Left kidney (tissue), 1 donor: ENCODE measurements at regions not wholly inside any gene's neighbourhood (a gene's known extent, or its start where the extent isn't known, plus 50 kb on each side); places are given as distances from the start of the nearest gene placed in this dataset.
"Not testable (repeated sequence)": the region's sequence is repeated elsewhere in the genome, so short reads cannot be mapped to it uniquely, and the experiment has no call there.

ENCODE experiments used
- DNase-seq: peaks from one replicate; pipeline ENCODE4 v3.0.0-alpha.2; 2013

- no peak for DNase-seq
Measured at GRCh38 chrX:128759745-128760144, 707.5 kb upstream of the ACTRT1 start.

DNA sequence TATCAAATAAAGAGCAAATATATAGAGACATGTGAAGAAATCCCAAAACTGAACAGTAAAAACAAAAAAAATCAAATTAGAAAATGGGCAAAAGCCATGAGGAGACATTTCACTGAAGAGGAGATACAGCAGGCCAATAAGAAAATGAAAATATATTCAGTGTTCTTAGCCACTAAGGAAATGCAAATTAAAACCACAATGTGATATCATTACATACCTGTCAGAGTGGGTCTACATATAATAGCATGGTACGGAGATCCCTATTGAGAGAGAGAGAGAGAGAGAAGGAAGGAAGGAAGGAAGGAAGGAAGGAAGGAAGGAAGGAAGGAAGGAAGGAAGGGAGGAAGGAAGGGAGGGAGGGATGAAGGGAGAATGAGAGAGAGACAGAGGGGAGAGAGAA lies 707.0 kb upstream of the ACTRT1 start:
- DNase-seq: no peak

DNA sequence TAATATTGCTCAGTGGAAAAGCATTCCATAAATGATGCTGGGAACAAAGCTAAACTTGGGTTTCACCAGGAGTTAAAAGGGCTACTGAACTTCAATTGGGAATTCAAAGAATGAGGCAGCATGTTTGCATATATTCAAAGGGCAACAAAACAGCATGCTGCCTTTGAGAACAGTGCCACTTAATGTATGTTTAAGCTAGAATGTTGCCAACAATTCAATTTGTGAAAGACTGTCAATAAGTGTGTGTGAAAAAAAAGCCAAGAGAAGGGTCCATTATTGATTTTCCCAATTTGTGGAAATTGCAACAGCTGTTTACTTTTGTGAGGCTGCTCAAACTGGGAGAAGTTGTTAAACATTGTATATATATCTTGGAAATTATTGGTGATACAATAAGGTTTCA lies 701.9 kb upstream of the ACTRT1 start:
- DNase-seq: no peak

DNA sequence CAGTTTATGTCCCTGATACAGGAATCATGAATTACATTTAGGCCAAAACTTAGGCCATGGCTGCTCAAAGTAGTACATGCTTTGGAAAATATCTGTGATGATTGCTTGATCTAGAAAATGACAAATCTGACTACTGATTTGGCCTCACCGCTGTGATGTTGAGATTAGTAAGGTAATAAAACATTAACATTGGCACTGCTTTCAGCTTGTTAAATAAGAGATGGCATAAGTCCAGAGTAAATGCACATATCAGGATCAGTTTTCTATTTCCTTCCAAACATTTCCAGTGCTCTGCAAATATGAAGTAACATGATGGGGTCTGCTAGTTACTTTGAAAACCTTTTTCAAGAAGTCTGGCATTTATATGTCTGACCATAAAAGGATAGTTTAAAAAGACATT lies 687.3 kb upstream of the ACTRT1 start:
- no peak for DNase-seq

DNA sequence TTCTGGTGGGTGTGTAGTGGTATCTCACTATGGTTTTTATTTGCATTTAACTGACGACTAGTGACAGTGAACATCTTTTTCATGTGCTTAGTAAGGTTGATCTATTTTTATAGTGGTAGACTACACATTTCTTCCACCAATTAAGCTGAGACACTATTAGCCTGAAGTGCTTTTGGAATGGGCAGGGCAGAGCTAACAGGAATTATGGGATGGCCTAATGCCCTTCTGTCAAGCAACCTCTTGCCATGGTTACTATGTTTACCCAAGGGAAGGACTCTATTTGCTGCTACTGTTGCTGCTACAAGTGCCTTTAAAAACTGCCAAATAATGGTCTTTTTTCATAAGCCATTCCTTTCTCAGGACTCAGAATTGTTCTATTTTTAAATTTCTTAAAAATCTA lies 676.7 kb upstream of the ACTRT1 start:
- DNase-seq: no peak

DNA sequence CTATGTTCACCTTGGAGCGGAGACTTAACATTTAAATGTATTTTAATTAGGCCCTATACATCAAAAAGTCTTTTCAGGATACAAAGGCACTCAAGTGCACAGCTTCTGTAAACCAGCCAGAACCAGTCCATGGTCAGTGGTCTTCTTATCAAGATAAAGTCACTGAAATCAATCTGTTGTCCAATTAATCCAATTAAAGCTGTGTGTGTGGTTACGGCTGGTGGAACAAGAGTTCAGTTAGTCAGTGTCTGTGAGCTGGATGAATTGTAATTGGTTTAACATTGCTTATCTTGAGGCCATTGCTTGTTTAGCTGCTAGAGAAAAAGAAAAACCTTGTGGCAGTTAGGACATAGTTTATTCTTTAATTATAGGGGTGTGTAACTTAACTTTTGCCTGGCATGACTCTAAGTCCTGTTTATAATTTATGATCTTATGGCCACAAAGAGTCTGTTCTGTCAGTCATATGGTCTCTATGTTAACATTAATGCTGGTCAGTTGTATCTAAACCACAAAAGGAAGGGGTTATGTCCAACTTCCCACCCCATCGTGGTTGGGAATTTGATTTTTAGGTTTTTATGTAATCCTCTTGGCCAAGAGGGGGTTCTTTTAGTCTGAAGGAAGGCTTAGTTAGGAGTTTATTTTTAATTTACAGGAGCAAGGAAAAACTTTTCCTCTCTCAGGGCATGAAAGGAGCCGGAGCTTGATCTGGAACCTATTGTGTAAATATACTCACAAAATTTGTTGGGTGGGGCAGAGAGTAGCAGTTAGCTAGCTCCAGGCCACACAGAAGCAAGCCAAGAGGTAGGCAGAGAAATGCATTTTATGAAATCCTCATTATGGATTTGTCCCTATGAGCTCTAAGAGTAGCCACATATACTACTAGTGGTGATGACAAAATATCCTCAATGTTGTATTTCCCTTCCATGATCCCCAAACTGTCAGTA lies 665.7 kb upstream of the ACTRT1 start:
- DNase-seq: no peak

DNA sequence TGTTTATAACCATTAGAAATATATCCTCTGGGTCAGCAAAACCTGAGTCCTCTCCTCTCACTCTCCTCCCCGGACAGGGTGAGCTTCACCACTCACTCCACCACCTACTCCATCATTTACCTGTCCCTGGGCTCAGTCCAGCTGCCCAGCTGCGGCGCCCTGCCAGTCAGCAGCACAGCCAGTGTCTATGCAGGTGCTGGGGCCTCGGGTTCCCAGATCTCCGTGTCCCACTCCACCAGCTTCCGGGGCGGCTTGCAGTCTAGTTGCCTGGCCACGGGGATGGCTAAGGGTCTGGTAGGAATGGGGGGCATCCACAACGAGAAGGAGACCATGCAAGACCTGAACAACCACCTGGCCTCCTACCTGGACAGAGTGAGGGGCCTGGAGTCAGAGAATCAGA lies 662.2 kb upstream of the ACTRT1 start:
- no peak for DNase-seq

GRCh38 chrX:128699716-128700285 lies 647.6 kb upstream of the ACTRT1 start:
- DNase-seq: no peak

DNA sequence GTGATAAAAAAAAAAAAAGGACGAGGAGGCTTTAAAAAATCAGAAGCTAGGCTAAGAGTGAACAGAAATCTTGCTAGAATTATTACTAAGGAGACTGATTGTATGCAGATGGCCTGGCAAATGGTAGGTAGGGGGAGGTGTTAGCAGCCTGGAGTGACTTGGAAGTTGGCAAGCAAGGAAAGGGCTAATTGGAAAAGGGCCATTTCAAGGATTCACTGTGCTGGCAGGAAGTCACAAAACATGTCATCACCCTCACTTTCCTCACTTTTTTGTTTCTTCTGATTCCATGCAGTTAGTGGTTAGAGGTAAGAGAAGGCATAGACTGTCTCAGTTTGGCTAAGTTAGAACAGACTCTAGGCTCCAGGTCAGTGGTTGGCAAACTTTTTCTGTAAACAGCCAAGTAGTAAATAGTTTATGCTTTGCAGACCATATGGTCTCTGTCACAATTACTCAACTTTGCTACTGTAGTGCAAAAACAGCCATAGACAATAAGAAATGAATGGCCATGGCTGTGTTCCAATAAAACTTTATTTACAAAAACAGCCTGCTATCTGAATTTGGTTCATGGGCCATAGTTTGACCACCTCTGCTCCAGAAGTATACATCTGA lies 646.5 kb upstream of the ACTRT1 start:
- no peak for DNase-seq

GRCh38 chrX:128691872-128692271 lies 639.7 kb upstream of the ACTRT1 start:
- no peak for DNase-seq

GRCh38 chrX:128685387-128685786 lies 633.2 kb upstream of the ACTRT1 start:
- no peak for DNase-seq

DNA sequence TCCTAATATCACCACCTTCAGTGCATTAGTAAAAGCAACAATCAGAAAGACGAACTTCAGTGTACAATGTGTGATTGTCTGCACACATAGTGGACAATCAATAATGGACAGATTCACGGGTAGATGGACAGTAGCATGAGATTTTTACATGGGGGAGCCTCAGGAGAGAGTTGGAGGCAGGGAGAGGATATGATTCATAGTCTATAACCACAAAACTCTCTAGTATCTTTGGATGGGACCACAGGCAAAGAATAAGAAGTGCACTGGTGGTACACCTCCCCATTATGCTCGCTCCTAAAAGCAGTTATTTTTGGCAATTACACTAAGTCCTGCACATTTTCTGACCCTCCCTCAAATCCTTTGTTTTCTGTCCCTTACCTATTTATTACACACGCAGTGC lies 624.4 kb upstream of the ACTRT1 start:
- no peak for DNase-seq

DNA sequence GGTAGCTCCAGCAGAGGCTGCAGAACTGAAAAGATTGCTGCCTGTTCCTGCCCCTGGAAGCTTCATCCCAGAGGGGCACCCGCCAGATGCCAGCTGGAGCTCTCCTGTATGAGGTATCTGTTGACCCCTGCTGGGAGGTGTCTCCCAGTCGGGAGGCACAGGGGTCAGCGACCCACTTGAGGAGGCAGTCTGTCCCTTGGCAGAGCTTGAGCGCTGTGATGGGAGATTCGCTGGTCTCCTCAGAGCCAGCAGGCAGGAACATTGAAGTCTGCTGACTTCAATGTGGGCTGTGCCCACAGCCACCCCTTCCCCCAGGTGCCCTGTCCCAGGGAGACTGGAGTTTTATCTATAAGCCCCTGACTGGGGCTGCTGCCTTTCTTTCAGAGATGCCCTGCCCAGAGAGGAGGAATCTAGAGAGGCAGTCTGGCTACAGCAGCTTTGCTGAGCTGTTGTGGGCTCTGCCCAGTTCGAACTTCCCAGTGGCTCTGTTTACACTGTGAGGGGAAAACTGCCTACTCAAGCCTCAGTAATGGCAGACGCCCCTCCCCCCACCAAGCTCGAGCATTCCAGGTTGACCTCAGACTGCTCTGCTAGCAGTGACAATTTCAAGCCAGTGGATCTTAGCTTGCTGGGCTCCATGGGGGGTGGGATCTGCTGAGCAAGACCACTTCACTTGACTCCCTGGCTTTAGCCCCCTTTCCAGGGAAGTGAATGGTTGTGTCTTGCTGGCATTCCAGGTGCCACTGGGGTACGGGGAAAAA lies 622.3 kb upstream of the ACTRT1 start:
- DNase-seq: not testable (repeated sequence)

GRCh38 chrX:128664211-128664610 lies 612.0 kb upstream of the ACTRT1 start:
- no peak for DNase-seq

DNA sequence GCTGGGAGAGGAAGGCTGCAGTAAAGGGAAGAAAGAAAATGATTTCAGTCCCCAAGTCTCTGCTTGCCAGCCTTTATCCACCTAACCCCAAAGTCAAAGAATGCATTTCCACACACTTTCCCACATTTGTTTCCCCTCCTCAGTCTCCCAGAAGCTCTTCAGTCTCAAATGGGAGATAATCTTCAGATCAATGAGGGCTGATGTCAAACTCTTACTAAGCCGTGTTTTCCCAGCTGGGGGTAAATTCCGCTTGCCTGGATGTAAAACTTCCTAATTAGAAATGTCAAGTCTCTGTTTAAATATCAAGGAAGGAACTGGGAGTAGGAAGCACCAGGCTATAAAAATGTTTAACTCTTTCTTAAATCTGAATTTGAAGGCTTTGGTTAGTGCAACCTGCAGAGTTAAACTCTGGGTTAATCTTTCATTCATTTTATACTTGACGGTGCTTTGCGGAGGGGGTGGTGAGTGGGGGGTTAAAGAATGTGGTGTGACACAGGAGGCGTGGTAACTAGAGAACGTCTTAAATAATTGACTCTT lies 601.4 kb upstream of the ACTRT1 start:
- DNase-seq: peak; percentile 7

DNA sequence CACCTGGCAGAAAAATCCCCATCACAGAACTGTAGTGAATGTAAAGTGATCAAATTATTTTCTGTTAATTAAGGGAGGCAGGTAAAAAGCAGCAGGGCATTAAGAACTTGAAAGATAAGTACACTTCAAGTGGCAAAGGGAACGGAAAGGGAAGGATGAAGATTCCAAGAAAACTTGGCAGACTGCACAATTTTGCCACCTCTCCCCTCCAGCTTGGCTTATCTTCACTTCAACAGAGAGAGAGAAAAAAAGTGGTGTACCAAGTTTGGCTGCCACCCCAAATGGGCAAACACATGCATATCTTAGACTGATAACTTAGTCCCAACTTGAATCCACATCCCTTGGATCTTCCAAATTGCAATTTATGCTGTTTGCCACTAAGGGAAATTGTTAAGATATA lies 598.1 kb upstream of the ACTRT1 start:
- DNase-seq: no peak

DNA sequence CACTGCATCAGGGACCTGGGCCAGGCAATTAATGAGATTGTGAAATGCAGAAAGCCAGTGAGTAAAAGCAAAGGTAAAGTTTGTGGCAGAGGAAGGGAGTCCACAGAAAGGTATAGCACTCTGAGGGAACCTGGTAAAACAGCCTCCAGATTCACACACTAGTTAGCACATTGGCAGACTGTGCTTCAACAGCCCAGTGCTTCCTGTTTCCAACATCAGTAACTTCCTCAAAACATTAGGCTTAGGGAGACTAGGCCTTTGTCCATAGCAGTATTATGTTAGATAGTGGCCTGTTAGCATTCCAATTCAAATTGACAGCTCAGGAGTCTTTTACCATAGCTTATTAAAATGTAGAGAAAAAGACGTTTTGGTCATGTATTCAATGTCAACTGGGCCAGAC lies 582.6 kb upstream of the ACTRT1 start:
- no peak for DNase-seq

DNA sequence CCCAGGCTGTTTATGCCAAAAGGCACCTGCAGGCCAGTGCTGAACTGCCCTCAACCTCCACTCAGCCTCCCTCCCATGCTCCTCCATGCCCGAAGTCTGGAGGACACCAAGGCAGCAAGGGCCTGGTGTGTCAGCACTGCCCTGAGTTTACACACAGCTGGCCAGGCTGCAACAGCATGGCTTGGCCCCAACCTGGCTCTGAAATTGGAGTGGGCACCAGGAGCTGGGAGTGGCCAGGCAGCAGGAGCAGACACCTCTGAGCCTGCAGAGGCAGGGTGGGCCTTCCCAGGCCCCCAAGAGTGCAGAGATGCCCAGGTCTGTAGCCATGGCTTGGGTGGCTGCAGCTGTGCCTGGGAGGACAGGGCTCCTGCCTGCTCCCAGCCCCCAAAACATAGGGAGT lies 571.2 kb upstream of the ACTRT1 start:
- no peak for DNase-seq

DNA sequence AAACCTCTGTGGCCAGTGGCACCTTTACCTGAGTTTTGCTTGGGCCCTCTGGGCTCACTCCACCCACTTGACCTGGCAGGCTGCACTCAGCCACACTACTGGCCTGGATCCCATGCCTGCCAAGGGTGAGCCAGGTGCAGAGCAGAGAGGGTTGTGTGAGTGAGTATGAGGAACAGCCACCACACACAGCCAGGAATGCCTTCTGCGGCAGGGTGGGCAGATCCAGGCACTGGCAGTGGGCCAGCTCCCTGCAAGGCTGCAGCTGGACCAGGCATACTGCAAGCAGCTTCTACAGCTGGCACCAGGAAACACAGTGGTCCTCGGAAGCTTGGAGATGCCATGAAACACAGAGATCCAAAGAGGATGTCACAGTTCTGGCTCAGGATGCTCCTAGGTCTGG lies 570.1 kb upstream of the ACTRT1 start:
- DNase-seq: no peak

GRCh38 chrX:128619490-128619889 lies 567.3 kb upstream of the ACTRT1 start:
- no peak for DNase-seq

DNA sequence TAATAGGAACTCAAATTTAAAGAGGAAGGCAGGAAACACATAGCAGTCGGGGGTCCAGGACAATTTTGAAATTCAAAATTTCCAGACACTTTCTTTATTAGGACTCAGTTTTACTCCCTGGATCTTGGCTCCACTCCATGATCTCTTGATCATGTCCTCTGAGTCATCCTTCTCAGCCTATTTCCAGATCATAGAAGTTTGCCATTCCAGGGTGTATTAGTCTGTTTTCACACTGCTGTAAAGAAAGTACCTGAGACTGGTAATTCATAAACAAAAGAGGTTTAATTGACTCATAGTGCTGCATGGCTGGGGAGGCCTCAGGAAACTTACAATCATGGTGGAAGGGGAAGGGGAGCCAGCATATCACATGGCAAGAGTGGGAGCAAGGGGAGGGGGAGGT lies 564.7 kb upstream of the ACTRT1 start:
- no peak for DNase-seq

- not testable (repeated sequence) for DNase-seq
Measured at GRCh38 chrX:128606817-128607216, 554.6 kb upstream of the ACTRT1 start.
